Fibroblast of villous mesenchyme (primary cell): ENCODE measurements at regions not wholly inside any gene's neighbourhood (a gene's known extent, or its start where the extent isn't known, plus 50 kb on each side); places are given as distances from the start of the nearest gene placed in this dataset.

Experiments
- DNase-seq: peaks from one replicate; pipeline ENCODE4 v3.0.0-alpha.2; 2010; ENCODE audit warnings: low read depth
- H3K4me3 ChIP-seq: 2 replicates; pipeline ENCODE4 v1.5.1; 2011; ENCODE audit warnings: low read depth, mild to moderate bottlenecking, low read length
- CTCF ChIP-seq: IDR thresholded peaks from 2 replicates; pipeline ENCODE4 v1.5.1; 2012; ENCODE audit warnings: low read depth, mild to moderate bottlenecking, low read length; ENCODE audit not compliant: insufficient read depth

GRCh38 chr6:163813979-163814493 is 399.5 kb downstream of the QKI start:
- no peak for TF ChIP-seq CTCF
- DNase-seq = no peak

GRCh38 chr6:163811317-163811716 is 396.8 kb downstream of the QKI start:
- no peak overlapping the region for H3K4me3 ChIP-seq
- no peak for DNase-seq
- no peak for TF ChIP-seq CTCF

More at GRCh38 chr6:163813979-163814493, 399.5 kb downstream of the QKI start:
- no peak overlapping the region for H3K4me3 ChIP-seq

GRCh38 chr6:163809364-163809763 is 394.8 kb downstream of the QKI start:
- DNase-seq = no peak
- no peak for TF ChIP-seq CTCF
- no peak overlapping the region for H3K4me3 ChIP-seq

- TF ChIP-seq CTCF = no peak
- no peak for DNase-seq
- no peak overlapping the region for H3K4me3 ChIP-seq
Measured at GRCh38 chr6:163808871-163809270, 394.4 kb downstream of the QKI start.

DNA sequence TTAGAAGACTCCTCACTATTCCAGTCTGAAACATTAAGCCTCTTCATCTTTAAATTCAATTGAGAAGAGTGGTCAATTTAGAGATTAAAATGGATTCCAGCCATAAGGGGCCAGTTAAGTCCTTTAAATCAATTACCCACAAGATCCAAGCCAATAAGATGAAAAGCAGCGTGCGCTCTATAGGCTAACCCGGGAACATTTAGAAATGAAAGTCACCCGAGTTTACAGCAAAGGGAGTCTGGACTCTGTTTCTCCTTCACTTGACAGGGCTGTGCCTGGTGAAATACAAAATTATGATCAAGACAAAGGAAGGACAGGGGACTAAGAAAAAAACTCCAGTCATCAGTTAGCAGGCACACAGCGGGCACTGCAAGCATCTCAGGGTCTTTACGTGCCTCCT is 393.7 kb downstream of the QKI start:
- H3K4me3 ChIP-seq = no peak overlapping the region
- TF ChIP-seq CTCF = no peak
- DNase-seq = no peak

- DNase-seq = peak; percentile 5
- no peak for TF ChIP-seq CTCF
- no peak overlapping the region for H3K4me3 ChIP-seq
Measured at GRCh38 chr6:163806755-163807499, 392.4 kb downstream of the QKI start.
